ENCODE measurements at regions not wholly inside any gene's neighbourhood (a gene's known extent, or its start where the extent isn't known, plus 50 kb on each side); places are given as distances from the start of the nearest gene placed in this dataset.

GRCh38 chr10:118141471-118141870 lies 94.7 kb upstream of the RAB11FIP2 start:
- TF ChIP-seq, protein P1, sequence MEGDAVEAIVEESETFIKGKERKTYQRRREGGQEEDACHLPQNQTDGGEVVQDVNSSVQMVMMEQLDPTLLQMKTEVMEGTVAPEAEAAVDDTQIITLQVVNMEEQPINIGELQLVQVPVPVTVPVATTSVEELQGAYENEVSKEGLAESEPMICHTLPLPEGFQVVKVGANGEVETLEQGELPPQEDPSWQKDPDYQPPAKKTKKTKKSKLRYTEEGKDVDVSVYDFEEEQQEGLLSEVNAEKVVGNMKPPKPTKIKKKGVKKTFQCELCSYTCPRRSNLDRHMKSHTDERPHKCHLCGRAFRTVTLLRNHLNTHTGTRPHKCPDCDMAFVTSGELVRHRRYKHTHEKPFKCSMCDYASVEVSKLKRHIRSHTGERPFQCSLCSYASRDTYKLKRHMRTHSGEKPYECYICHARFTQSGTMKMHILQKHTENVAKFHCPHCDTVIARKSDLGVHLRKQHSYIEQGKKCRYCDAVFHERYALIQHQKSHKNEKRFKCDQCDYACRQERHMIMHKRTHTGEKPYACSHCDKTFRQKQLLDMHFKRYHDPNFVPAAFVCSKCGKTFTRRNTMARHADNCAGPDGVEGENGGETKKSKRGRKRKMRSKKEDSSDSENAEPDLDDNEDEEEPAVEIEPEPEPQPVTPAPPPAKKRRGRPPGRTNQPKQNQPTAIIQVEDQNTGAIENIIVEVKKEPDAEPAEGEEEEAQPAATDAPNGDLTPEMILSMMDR (optimal IDR thresholded peaks at IDR 0.05 in 1 of 3, IDR thresholded peaks at IDR 0.05 in 1 of 3, conservative IDR thresholded peaks at IDR 0.05 in 1 of 3; ENCODE audit: extremely low read depth in 1 of 3, insufficient read depth in 2 of 3, low read length in 3 of 3) = no peak
- no peak for TF ChIP-seq EZH2 (IDR thresholded peaks at IDR 0.05; ENCODE audit: low read length)

Data from keratinocyte (primary cell).